ENCODE measurements at regions not wholly inside any gene's neighbourhood (a gene's known extent, or its start where the extent isn't known, plus 50 kb on each side); places are given as distances from the start of the nearest gene placed in this dataset.
A peak's percentile ranks its signal among the peaks of the same experiment; 100 is the strongest.

DNA sequence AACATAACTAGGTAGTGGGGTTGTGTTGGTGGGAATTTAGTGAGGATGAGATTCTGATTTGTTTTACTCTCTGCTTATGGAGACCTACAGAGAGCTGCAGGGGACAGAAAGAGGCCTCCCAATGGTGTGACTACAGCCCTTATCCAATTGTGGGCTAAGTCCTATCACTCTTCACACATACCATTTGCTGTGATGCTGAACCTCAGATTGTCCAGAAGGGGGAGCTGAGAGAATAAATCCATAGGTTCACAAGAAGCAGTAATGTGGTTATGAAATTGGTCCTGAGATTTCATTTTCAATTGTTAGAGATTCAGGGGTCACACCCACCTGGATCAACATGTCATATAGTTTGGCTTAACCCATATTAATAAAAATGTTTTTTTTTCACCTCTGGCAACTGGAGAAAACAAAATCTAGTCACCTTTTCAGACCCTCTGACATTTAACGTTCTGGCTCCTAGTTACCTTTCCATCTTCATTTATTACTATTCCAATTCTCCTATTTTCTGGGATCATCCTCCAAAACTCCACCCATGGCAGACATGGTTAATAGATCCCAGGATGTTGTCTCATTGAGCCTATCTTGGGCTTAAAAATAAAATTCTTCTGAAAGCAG is 53.3 kb upstream of the PTPN5 start:
- no peak overlapping the region for H3K4me3 Mint-ChIP-seq
- H3K27me3 Mint-ChIP-seq (ENCODE audit: low read depth) = peaks cover 51% of the 10 kb centered on the region
- H3K27ac Mint-ChIP-seq = no peak overlapping the region
- peaks cover 16% of the 10 kb centered on the region for H3K9me3 Mint-ChIP-seq
- H3K4me1 Mint-ChIP-seq = no peaks in the 10 kb centered on the region
- H3K36me3 Mint-ChIP-seq = no peaks in the 10 kb centered on the region
- no peak for DNase-seq (ENCODE audit: low spot score in 2 of 2, unreplicated experiment in 2 of 2)
- peak; percentile 54 for TF ChIP-seq CTCF (IDR thresholded peaks at IDR 0.05; ENCODE audit: unreplicated experiment)
